OCI-LY1 (cell line): ENCODE measurements at regions not wholly inside any gene's neighbourhood (a gene's known extent, or its start where the extent isn't known, plus 50 kb on each side); places are given as distances from the start of the nearest gene placed in this dataset.

Experiments
- H2AFZ ChIP-seq: fragments of 200-600 bp; sonication (generic), shearing (Covaris generic); 2 replicates; pipeline ENCODE4 v1.6.0; 2014; ENCODE audit warnings: antibody characterized with exemption, mild to moderate bottlenecking, low read length
- H3F3A ChIP-seq: fragments of 200-600 bp; sonication (generic), shearing (Covaris generic); 2 replicates; pipeline ENCODE4 v1.6.0; 2014; ENCODE audit warnings: mild to moderate bottlenecking, antibody characterized with exemption, low read length, moderate library complexity; ENCODE audit not compliant: insufficient read depth
- H3K27ac ChIP-seq: fragments of 200-600 bp; sonication (generic); 2 replicates; pipeline ENCODE4 v1.5.1; 2014; ENCODE audit warnings: low read length, mixed run types, mild to moderate bottlenecking, low read depth; ENCODE audit not compliant: poor library complexity, severe bottlenecking
- H3K27me3 ChIP-seq: fragments of 200-600 bp; sonication (generic); 2 replicates; pipeline ENCODE4 v1.6.0; 2014; ENCODE audit warnings: antibody characterized with exemption, mild to moderate bottlenecking, low read length, moderate library complexity; ENCODE audit not compliant: insufficient read depth
- H3K36me3 ChIP-seq: fragments of 200-600 bp; sonication (generic); 2 replicates; pipeline ENCODE4 v1.6.1; 2014; ENCODE audit warnings: mild to moderate bottlenecking, antibody characterized with exemption, low read length, moderate library complexity, mixed read lengths; ENCODE audit not compliant: insufficient read depth
- H3K4me1 ChIP-seq: fragments of 200-600 bp; sonication (generic); 2 replicates; pipeline ENCODE4 v1.5.1; 2014; ENCODE audit warnings: mild to moderate bottlenecking, low read length, moderate library complexity; ENCODE audit not compliant: insufficient read depth, severe bottlenecking
- H3K4me2 ChIP-seq: fragments of 200-600 bp; sonication (generic), shearing (Covaris generic); 2 replicates; pipeline ENCODE4 v1.6.1; 2014; ENCODE audit warnings: low read length
- H3K4me3 ChIP-seq: fragments of 200-600 bp; sonication (generic); 2 replicates; pipeline ENCODE4 v1.5.1; 2014; ENCODE audit warnings: low read length, low read depth, mild to moderate bottlenecking, mixed read lengths; ENCODE audit not compliant: poor library complexity, severe bottlenecking
- H3K79me2 ChIP-seq: fragments of 200-600 bp; shearing (Covaris generic); 2 replicates; pipeline ENCODE4 v1.6.1; 2016; ENCODE audit warnings: mixed run types, low read length, mixed read lengths; ENCODE audit not compliant: insufficient read depth
- H3K9ac ChIP-seq: fragments of 200-600 bp; sonication (generic), shearing (Covaris generic); 2 replicates; pipeline ENCODE4 v1.6.1; 2014; ENCODE audit warnings: mild to moderate bottlenecking, low read length, mixed read lengths
- H3K9me2 ChIP-seq: fragments of 200-600 bp; sonication (generic), shearing (Covaris generic); 2 replicates; pipeline ENCODE4 v1.6.1; 2014; ENCODE audit warnings: low read depth, mild to moderate bottlenecking, low read length, mixed read lengths
- H3K9me3 ChIP-seq: fragments of 200-600 bp; shearing (Covaris generic); 2 replicates; pipeline ENCODE4 v1.6.1; 2014; ENCODE audit warnings: low read length, mixed read lengths
- H4K20me1 ChIP-seq: fragments of 200-600 bp; sonication (generic), shearing (Covaris generic); 2 replicates; pipeline ENCODE4 v1.6.0; 2016; ENCODE audit warnings: mild to moderate bottlenecking, low read length; ENCODE audit not compliant: insufficient read depth
- EZH2 ChIP-seq: fragments of 200-600 bp; sonication (generic), shearing (Covaris generic); IDR thresholded peaks from 2 replicates; pipeline ENCODE4 v1.8.0; 2017; ENCODE audit warnings: borderline replicate concordance, mixed run types, mild to moderate bottlenecking, antibody characterized with exemption, low read length, moderate library complexity, mixed read lengths
- TF ChIP-seq, protein P1 (sequence below): fragments of 200-600 bp; sonication (generic), shearing (Covaris generic); IDR thresholded peaks from 2 replicates; pipeline ENCODE4 v1.5.1; 2017; ENCODE audit warnings: mild to moderate bottlenecking, antibody characterized with exemption, low read length, moderate library complexity, mixed read lengths

- Histone ChIP-seq H3K4me3 (no peak overlapping the region), H3K79me2 (no peaks in the 10 kb centered on the region), H4K20me1 (no peaks in the 10 kb centered on the region), H2AFZ (no peak overlapping the region), H3K36me3 (no peaks in the 10 kb centered on the region), H3K27ac (no peak overlapping the region), H3K4me1 (no peaks in the 10 kb centered on the region), H3K9me3 (peaks cover 11% of the 10 kb centered on the region), H3K9ac (no peak overlapping the region), H3K27me3 (no peaks in the 10 kb centered on the region), H3K9me2 (no peaks in the 10 kb centered on the region), H3K4me2 (no peak overlapping the region), H3F3A (no peaks in the 10 kb centered on the region)
- TF ChIP-seq, protein P1, sequence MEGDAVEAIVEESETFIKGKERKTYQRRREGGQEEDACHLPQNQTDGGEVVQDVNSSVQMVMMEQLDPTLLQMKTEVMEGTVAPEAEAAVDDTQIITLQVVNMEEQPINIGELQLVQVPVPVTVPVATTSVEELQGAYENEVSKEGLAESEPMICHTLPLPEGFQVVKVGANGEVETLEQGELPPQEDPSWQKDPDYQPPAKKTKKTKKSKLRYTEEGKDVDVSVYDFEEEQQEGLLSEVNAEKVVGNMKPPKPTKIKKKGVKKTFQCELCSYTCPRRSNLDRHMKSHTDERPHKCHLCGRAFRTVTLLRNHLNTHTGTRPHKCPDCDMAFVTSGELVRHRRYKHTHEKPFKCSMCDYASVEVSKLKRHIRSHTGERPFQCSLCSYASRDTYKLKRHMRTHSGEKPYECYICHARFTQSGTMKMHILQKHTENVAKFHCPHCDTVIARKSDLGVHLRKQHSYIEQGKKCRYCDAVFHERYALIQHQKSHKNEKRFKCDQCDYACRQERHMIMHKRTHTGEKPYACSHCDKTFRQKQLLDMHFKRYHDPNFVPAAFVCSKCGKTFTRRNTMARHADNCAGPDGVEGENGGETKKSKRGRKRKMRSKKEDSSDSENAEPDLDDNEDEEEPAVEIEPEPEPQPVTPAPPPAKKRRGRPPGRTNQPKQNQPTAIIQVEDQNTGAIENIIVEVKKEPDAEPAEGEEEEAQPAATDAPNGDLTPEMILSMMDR: no peak
- no peak for TF ChIP-seq EZH2
Measured at GRCh38 chr19:27720155-27720554, 1492.8 kb downstream of the UQCRFS1 start.

DNA sequence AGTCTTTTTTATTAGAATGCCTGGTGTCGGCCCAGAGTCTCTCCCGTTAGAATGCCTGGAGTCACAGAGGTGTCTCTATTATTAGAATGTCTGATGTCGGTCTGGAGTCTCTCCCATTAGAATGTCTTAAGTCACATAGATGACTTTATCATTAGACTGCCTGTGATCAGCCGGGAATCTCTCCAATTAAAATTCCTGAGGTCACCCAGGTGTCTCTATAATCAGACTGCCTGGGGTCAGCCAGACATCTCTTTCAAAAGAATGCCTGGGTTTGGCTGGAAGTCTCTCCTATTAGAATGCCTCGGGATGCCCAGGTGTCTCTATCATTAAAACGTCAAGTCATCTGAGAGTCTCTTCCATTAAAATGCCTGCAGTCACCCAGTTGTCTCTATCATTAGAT lies 1493.9 kb downstream of the UQCRFS1 start:
- Histone ChIP-seq H3K27me3 (no peaks in the 10 kb centered on the region), H4K20me1 (no peaks in the 10 kb centered on the region), H3K9ac (no peak overlapping the region), H2AFZ (no peak overlapping the region), H3K9me3 (peaks cover 3% of the 10 kb centered on the region; the same call in 1 of the 2 replicates), H3F3A (no peaks in the 10 kb centered on the region), H3K36me3 (no peaks in the 10 kb centered on the region), H3K27ac (no peak overlapping the region), H3K4me3 (no peak overlapping the region), H3K9me2 (no peaks in the 10 kb centered on the region), H3K4me2 (no peak overlapping the region), H3K79me2 (no peaks in the 10 kb centered on the region), H3K4me1 (no peaks in the 10 kb centered on the region)
- TF ChIP-seq EZH2: no peak
- TF ChIP-seq, protein P1: no peak

DNA sequence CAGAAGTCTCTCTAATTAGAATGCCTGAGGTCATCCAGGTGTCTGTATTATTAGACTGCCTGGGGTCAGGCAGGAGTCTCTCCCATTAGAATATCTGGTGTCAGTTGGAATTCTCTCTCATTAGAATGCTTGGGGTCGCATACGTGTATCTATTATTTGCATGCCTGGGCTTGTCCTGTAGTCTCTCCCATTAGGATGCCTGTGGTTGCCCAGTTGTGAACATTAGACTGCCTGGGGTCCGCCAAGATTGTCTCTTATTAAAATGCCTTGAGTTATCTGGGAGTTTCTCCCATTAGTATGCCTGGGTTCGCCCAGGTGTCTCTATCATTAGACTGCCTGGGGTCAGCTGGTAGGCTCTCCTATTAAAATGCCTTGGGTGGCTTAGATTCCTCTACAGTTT lies 1494.7 kb downstream of the UQCRFS1 start:
- no peaks in the 10 kb centered on the region for H3K4me1 ChIP-seq
- no peak overlapping the region for H2AFZ ChIP-seq
- no peaks in the 10 kb centered on the region for H4K20me1 ChIP-seq
- H3K36me3 ChIP-seq: no peaks in the 10 kb centered on the region
- no peaks in the 10 kb centered on the region for H3K27me3 ChIP-seq
- H3K4me2 ChIP-seq: no peak overlapping the region
- H3K9ac ChIP-seq: no peak overlapping the region
- no peak overlapping the region for H3K4me3 ChIP-seq
- no peak overlapping the region for H3K27ac ChIP-seq
- H3K79me2 ChIP-seq: no peaks in the 10 kb centered on the region
- H3K9me2 ChIP-seq: no peaks in the 10 kb centered on the region
- TF ChIP-seq EZH2: no peak
- TF ChIP-seq, protein P1: no peak
- H3K9me3 ChIP-seq: 0 out of 2 replicates have a peak, but pooled peaks cover 3% of the 10 kb centered on the region
- H3F3A ChIP-seq: no peaks in the 10 kb centered on the region
